ENCODE measurements at regions not wholly inside any gene's neighbourhood (a gene's known extent, or its start where the extent isn't known, plus 50 kb on each side); places are given as distances from the start of the nearest gene placed in this dataset.
"Not testable (repeated sequence)": the region's sequence is repeated elsewhere in the genome, so short reads cannot be mapped to it uniquely, and the experiment has no call there.

DNA sequence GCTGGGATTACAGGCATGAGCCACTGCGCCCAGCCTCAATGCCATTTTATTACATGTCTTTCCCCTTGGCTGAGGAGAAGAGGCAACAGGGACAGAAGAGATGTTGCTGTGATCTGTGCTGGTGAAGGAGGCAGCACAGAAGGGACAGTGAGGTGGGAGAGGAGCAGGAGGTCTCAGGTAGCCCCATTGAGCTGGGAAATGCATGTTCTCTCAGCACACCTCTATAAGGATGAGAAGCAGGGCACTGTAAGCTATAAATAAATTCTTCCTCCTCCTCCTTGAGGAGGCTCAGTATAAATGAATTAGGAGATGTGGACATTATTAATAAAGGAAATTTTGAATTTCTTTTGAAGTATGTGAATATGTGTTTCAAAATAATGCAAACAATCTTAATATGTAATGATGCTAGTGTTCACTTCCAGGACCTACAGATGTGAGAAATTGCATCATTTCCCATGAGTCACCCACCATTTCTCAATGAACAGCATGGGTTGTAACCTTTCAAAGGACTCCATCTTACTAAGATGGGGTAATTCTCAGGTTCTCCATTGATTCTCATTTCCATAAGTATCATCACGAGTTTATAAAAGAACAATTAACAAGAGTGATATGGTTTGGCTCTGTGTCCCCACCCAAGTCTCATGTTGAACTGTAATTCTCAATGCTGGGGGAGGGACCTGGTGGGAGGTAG lies 88.9 kb upstream of the ODAD2 start:
- in situ Hi-C loops (cut with MboI; ENCODE audit: low pct_unique_long_range_greater_than_20kb, low sequenced_read_pairs): no loop called here
- no peak for DNase-seq

DNA sequence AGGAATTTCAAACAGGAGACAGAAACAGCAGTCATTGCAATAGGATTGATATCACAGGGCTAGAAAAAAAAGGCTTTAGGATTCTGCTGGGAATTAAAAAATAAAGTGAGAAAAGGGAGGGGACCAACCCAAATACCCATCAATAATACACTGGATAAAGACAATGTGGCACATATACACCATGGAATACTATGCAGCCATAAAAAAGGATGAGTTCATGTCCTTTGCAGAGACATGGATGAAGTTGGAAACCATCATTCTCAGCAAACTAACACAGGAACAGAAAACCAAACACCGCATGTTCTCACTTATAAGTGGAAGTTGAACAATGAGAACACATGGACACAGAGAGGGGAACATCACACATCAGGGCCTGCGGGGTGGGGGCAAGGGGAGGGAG lies 86.9 kb upstream of the ODAD2 start:
- DNase-seq; in situ Hi-C loops (cut with MboI; ENCODE audit: low pct_unique_long_range_greater_than_20kb, low sequenced_read_pairs): not testable (repeated sequence)

DNA sequence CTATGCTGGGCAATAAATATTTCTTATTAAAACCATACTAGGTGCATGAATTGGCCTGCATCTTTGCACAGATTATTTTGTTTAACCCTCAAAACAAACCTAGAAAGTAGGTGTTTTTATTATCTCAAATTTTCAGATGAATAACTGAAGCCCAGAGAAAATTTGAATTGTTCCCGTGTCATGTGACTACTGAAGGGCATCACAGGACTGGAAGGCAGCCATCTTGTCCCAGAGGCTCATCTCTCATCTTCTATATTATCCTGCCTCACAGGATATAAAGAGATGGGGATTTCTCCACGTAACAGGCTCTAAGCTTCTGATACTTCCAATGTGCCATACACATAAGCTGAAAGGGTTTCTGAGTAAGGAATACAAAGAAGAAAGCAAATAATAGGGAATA lies 84.0 kb upstream of the ODAD2 start:
- DNase-seq: no peak
- in situ Hi-C loops (cut with MboI; ENCODE audit: low pct_unique_long_range_greater_than_20kb, low sequenced_read_pairs): no loop called here

DNA sequence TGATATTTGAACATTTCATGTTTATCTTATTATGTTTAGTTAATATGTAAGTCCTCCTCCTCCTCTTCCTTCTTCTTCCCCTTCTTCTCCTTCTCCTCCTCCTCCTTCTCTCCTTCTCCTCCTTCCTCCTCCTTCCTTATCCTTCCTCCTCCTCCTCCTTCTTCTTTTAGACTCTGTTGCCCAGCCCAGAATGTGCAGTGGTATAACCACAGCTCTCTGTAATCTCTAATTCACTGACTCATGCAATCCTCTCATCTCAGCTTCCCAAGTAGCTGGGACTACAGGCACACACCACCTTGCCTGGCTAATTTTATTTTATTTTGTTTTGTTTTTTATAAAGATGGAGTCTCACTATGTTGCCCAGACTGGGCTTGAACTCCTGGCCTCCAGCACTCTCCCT lies 83.4 kb upstream of the ODAD2 start:
- DNase-seq: no peak
- in situ Hi-C loops (cut with MboI; ENCODE audit: low pct_unique_long_range_greater_than_20kb, low sequenced_read_pairs): no loop called here

DNA sequence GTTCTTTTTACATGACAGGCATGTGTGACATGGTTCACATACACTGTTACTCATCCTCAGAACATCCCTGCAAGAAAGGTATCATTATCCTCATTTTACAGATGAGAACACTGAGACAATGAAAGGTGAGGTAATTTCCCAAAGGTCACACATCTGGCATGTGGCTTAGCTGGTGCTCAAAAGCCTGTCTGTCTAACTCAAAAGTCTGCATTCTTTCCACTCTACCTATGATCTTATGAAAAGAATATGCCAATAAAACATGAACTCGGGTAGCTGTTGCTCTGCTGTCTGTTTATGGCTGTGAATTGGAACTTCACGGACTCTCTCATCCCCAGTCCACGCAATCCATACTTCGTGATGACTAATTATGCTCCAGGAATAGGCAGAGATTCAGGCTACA lies 79.0 kb upstream of the ODAD2 start:
- in situ Hi-C loops (cut with MboI; ENCODE audit: low pct_unique_long_range_greater_than_20kb, low sequenced_read_pairs): no loop called here
- DNase-seq: no peak

DNA sequence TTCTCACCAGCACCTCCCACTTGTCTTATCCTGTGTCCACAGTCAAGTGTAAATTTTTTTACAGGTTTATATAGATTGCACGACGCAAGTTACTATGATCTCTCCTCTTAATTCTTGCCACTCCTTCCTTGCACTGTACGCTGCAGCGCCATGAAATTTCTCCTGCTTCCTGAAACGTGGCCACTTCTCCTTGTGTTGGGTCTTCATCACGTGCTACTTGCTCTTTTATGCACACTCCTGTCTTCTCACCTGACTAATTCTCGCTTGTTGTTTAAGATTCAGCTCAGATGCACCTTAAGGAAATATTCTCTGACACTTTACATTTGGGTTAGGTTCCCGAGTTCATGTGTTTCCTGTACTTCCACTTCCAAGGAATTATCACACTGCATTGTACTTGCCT lies 76.5 kb upstream of the ODAD2 start:
- DNase-seq: no peak
- in situ Hi-C loops (cut with MboI; ENCODE audit: low pct_unique_long_range_greater_than_20kb, low sequenced_read_pairs): no loop called here

DNA sequence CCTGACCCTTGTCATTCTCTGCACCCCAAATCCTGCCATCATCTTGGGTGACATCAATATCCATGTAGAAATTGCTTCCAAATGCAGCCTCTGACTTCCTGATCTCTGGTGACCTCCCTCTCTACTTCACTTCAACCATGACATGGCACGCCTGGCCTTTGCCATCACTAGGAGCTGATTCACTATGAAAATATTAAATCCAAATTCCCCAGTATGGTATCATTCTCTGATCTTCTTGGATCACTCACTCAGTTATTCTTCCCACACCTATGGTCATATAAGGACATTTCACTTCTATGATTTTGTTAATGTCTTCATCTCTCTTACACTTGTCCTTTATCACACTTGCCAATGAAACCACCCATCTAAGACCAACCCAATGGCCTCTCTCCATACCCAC lies 73.7 kb upstream of the ODAD2 start:
- no peak for DNase-seq
- in situ Hi-C loops (cut with MboI; ENCODE audit: low pct_unique_long_range_greater_than_20kb, low sequenced_read_pairs): no loop called here

DNA sequence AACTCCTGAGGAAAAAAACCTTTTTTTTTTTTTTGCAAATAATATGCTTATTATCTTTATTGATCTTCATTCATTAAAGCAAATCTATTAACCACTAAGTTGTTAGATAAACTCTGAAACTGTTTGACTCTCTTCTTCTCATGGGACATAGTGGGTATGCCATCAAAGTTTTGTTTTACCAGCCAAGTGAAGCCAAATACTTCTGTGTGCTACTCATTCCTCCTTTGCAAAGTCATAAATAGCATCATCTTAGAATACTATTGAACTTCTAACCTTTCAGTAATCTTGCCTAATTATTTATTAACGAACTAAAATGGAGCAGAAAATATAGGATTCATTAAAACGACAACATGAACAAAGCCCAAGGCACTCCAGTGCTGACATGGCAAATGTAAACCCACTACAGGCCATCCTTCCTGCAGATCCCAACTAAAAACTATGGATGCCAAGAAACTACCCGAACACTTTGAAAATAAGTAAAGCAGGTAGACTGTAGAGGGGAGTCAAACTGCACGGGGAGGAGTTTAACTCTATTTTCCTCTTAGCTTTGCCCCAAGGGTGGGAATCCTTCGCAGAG lies 61.2 kb upstream of the ODAD2 start:
- in situ Hi-C loops (cut with MboI; ENCODE audit: low pct_unique_long_range_greater_than_20kb, low sequenced_read_pairs): no loop called here
- no peak for DNase-seq

DNA sequence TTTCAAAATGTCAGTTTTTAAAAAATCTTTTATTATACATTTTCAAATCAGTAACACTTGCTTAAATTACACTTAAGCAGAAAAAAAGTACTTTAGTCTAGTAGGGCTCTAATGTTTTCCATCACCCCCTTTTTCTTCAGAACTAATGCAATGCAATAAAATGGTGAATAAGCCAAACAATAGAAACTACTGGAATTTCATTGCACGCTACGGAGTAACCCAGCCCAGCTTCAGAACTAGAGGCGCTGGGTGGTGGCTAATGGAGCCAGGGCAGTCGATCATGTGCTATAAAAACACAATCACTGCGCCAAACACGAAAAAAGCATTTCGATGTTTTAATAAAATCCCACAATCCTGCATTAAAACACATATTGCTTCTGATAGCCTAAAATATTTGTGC lies 59.9 kb upstream of the ODAD2 start:
- in situ Hi-C loops (cut with MboI; ENCODE audit: low pct_unique_long_range_greater_than_20kb, low sequenced_read_pairs): no loop called here
- no peak for DNase-seq

DNA sequence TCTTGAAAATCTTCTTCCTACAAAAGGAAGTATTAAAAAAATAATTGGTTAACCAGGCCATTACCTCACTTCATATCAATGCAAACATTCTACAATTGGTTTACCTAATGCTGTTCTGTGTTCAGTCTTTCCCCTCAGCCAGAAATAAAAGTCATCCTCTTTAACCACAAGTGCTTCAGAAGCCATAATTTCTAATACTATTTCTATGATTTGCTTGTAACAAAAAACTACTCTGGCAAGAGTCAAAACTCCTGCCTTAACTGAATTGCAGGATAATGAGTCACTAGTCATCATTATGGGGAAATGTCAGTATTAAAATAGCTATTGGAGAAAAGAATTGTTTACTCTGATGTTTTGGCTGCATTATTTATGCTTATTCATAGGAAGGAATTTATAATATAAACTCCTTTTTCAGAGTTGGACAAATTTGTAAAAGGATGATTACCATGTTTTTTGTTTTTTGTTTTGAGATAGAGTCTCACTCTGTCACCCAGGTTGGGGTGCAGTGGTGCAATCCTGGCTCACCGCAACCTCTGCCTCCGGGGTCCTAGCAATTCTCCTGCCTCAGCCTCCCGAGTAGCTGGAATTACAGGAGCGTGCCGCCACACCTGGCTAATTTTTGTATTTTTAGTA lies 55.5 kb upstream of the ODAD2 start:
- DNase-seq: no peak
- in situ Hi-C loops (cut with MboI; ENCODE audit: low pct_unique_long_range_greater_than_20kb, low sequenced_read_pairs): no loop called here

DNA sequence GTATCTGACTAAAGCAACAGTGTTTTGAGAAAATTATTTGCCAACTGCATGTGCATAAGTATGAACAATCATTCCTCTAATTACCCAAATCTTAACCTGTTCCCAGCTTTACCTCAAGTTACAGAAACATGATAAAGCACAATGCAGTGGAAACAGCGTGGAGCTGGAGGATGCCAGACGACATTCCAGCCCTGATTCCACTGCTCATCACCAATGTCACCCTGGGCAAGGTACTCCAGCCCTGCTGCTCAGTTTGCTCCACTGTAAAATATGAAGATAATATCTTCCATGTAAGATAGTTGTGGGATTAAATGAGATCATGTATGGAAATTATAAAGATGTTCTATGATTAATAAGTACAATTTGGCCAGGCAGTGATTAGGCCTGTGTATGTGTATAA lies 50.4 kb upstream of the ODAD2 start:
- in situ Hi-C loops (cut with MboI; ENCODE audit: low pct_unique_long_range_greater_than_20kb, low sequenced_read_pairs): no loop called here
- DNase-seq: no peak
